ENCODE measurements at regions not wholly inside any gene's neighbourhood (a gene's known extent, or its start where the extent isn't known, plus 50 kb on each side); places are given as distances from the start of the nearest gene placed in this dataset.
A peak's percentile ranks its signal among the peaks of the same experiment; 100 is the strongest.
"Not testable (repeated sequence)": the region's sequence is repeated elsewhere in the genome, so short reads cannot be mapped to it uniquely, and the experiment has no call there.

DNA sequence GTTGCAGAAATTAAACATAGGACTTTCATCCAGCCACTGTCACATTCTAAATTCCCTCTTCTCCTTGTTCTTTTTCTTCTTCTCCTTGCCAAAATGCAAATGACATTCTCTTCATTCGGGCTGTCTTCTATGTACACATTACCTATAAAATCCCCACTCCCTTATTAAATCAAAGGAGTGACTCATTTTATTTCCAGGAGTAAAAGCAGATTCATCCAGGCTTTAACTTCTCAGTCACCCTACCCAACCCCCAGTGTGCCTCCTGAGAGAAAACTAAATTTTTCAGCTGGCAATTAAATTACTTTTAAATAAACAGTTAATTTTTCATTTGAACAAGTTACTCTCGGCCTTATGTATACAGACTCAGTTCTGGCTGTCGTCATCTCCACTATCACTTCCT, 223.9 kb upstream of the SHH start:
- Histone ChIP-seq H3K27me3 (ENCODE audit: insufficient read depth, poor library complexity, severe bottlenecking) (no peaks in the 10 kb centered on the region), H3K27ac (replicated peaks) (no peak overlapping the region)
- TF ChIP-seq, protein P1, sequence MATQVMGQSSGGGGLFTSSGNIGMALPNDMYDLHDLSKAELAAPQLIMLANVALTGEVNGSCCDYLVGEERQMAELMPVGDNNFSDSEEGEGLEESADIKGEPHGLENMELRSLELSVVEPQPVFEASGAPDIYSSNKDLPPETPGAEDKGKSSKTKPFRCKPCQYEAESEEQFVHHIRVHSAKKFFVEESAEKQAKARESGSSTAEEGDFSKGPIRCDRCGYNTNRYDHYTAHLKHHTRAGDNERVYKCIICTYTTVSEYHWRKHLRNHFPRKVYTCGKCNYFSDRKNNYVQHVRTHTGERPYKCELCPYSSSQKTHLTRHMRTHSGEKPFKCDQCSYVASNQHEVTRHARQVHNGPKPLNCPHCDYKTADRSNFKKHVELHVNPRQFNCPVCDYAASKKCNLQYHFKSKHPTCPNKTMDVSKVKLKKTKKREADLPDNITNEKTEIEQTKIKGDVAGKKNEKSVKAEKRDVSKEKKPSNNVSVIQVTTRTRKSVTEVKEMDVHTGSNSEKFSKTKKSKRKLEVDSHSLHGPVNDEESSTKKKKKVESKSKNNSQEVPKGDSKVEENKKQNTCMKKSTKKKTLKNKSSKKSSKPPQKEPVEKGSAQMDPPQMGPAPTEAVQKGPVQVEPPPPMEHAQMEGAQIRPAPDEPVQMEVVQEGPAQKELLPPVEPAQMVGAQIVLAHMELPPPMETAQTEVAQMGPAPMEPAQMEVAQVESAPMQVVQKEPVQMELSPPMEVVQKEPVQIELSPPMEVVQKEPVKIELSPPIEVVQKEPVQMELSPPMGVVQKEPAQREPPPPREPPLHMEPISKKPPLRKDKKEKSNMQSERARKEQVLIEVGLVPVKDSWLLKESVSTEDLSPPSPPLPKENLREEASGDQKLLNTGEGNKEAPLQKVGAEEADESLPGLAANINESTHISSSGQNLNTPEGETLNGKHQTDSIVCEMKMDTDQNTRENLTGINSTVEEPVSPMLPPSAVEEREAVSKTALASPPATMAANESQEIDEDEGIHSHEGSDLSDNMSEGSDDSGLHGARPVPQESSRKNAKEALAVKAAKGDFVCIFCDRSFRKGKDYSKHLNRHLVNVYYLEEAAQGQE (IDR thresholded peaks at IDR 0.05; ENCODE audit: insufficient replicate concordance, low read depth), result no peak
- no peak for TF ChIP-seq POLR2AphosphoS5 (IDR thresholded peaks at IDR 0.05; ENCODE audit: low read depth)
- no peak for TF ChIP-seq GABPA (IDR thresholded peaks at IDR 0.05; ENCODE audit: low read depth)
- no peak for TF ChIP-seq SPI1 (IDR thresholded peaks at IDR 0.05; ENCODE audit: borderline replicate concordance, low read depth)
- TF ChIP-seq, protein P2, sequence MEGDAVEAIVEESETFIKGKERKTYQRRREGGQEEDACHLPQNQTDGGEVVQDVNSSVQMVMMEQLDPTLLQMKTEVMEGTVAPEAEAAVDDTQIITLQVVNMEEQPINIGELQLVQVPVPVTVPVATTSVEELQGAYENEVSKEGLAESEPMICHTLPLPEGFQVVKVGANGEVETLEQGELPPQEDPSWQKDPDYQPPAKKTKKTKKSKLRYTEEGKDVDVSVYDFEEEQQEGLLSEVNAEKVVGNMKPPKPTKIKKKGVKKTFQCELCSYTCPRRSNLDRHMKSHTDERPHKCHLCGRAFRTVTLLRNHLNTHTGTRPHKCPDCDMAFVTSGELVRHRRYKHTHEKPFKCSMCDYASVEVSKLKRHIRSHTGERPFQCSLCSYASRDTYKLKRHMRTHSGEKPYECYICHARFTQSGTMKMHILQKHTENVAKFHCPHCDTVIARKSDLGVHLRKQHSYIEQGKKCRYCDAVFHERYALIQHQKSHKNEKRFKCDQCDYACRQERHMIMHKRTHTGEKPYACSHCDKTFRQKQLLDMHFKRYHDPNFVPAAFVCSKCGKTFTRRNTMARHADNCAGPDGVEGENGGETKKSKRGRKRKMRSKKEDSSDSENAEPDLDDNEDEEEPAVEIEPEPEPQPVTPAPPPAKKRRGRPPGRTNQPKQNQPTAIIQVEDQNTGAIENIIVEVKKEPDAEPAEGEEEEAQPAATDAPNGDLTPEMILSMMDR (IDR thresholded peaks at IDR 0.05; ENCODE audit: insufficient read depth, low read length), result no peak

GRCh38 chr7:156035387-156035786, 223.1 kb upstream of the SHH start:
- H3K27me3 ChIP-seq (ENCODE audit: insufficient read depth, poor library complexity, severe bottlenecking); H3K27ac ChIP-seq (replicated peaks); DNase-seq (ENCODE audit: low read depth in 1 of 2, low spot score in 1 of 2); H3K4me3 ChIP-seq (replicated peaks; ENCODE audit: insufficient read depth, low read length): not testable (repeated sequence)

More for the DNA sequence above, 223.9 kb upstream of the SHH start:
- no peak for DNase-seq (ENCODE audit: low read depth in 1 of 2, low spot score in 1 of 2)
- no peak overlapping the region for H3K4me3 ChIP-seq (replicated peaks; ENCODE audit: insufficient read depth, low read length)

- DNase-seq (ENCODE audit: low read depth in 1 of 2, low spot score in 1 of 2), result peak; percentile 35 to 77
- TF ChIP-seq GABPA (IDR thresholded peaks at IDR 0.05; ENCODE audit: low read depth), result no peak
- TF ChIP-seq SPI1 (IDR thresholded peaks at IDR 0.05; ENCODE audit: borderline replicate concordance, low read depth), result peak; percentile 98
- TF ChIP-seq, protein P2 (IDR thresholded peaks at IDR 0.05; ENCODE audit: insufficient read depth, low read length), result no peak
- TF ChIP-seq POLR2AphosphoS5 (IDR thresholded peaks at IDR 0.05; ENCODE audit: low read depth), result no peak
- TF ChIP-seq, protein P1 (IDR thresholded peaks at IDR 0.05; ENCODE audit: insufficient replicate concordance, low read depth), result no peak
- Histone ChIP-seq H3K27ac (replicated peaks) (no peak overlapping the region), H3K27me3 (ENCODE audit: insufficient read depth, poor library complexity, severe bottlenecking) (no peaks in the 10 kb centered on the region), H3K4me3 (replicated peaks; ENCODE audit: insufficient read depth, low read length) (no peak overlapping the region)
These were observed 222.1 kb upstream of the SHH start for GRCh38 chr7:156034397-156034796.

DNA sequence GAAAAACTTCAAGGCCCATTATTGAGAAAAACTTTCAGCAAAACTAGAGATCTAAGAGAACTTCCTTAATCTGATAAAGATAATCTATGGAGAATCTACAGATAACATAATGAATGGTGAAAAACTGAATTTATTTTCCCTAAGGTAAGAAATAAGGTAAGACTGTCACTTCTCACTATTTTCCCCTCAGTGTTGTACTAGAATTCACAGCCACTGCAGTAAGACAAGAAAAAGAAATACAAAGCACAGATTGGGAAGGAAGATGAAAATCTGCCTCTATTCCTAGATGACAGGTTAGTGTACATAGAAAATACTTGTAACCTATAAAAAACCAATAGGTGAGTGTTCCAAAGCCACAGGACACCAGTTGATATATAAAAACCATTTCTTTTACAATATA, 220.7 kb upstream of the SHH start:
- H3K27me3 ChIP-seq (ENCODE audit: insufficient read depth, poor library complexity, severe bottlenecking), result no peaks in the 10 kb centered on the region
- H3K4me3 ChIP-seq (replicated peaks; ENCODE audit: insufficient read depth, low read length), result no peak overlapping the region
- DNase-seq (ENCODE audit: low read depth in 1 of 2, low spot score in 1 of 2), result no peak
- TF ChIP-seq GABPA (IDR thresholded peaks at IDR 0.05; ENCODE audit: low read depth) (no peak), POLR2AphosphoS5 (IDR thresholded peaks at IDR 0.05; ENCODE audit: low read depth) (no peak), SPI1 (IDR thresholded peaks at IDR 0.05; ENCODE audit: borderline replicate concordance, low read depth) (no peak)
- TF ChIP-seq, protein P1 (IDR thresholded peaks at IDR 0.05; ENCODE audit: insufficient replicate concordance, low read depth), result no peak
- TF ChIP-seq, protein P2 (IDR thresholded peaks at IDR 0.05; ENCODE audit: insufficient read depth, low read length), result no peak
- no peak overlapping the region for H3K27ac ChIP-seq (replicated peaks)
